HUDEP-2 (cell line): ENCODE measurements at regions not wholly inside any gene's neighbourhood (a gene's known extent, or its start where the extent isn't known, plus 50 kb on each side); places are given as distances from the start of the nearest gene placed in this dataset.

Experiments
- DNase-seq, 76 experiments: peaks; one replicate each; lab custom pipeline; 2025; ENCODE audit not compliant: unreplicated experiment in 76 of 76; lab: John Stamatoyannopoulos, UW

DNA sequence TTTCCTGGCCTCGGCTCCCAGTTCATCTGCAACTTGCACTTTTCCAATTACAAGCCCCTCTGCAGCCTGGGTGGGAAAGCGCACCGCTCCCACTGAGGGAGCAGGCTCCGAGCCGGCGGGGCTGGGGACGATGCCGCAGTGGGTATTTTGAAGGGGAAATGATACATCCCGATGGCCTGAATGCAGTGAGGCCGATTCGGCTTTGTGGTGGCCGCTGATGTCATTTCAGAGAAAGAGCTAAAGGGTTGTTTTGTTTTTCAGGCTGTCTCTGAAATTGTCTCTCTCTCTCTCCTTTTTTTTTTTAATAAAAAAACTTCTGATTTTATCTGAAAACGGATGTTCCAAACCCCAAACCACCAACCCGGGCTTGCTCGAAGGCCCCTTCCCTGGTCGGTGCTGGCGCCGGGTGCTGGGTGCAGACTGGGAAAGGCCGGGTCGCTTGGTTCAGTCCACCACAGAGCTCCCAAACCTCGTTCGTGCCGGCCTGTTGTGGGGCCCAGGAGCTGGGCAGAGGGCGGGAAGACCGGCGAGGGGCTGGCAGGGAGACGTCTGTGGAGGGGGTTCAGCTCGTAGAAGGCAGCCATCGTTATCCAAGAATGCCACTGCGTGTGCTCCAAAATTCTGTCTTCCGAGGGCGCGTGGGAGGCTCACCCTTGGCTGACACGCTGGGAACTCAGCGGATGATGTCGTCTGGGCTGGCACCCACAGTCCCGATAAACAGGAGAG, 102.8 kb downstream of the FOXL1 start:
- DNase-seq: no peak

DNA sequence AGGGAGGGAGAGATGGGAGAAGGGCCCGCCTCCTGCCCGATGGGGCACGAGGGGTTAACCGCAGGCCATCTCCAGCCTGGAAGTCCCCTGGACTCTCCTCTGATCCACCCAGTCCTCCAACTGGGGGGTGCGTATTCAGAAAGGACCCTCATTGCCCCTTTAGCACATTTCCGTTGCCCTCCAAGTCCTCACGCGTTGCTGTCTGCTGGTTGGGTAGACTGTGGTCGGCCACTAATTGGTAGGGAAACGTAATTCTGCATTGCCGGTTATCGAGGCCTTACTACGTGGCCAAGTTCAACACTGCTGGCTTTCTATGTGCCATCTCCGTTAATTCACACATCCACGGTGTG, 103.4 kb downstream of the FOXL1 start:
- no peak for DNase-seq

- no peak for DNase-seq
Observed at GRCh38 chr16:86682219-86682904, 104.0 kb downstream of the FOXL1 start.

GRCh38 chr16:86683441-86684194, 105.3 kb downstream of the FOXL1 start:
- no peak for DNase-seq

DNA sequence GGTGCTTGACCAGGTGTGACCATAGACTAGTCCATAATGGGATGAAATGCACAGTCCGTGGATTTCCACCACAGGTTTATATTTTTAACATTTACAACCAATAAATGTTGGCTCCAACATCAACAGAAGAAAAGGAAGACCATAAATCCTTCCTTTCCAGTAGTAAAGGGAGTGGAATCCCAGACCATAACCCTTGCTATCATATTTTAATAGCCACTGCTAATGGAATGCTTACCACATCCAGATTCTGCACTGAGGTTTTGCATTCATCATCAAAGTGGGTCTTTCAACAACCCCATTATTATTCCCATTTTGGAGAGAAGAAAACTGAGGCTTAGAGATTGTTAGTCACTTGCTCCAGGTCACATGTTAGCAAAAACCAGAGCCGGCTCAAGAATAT, 106.7 kb downstream of the FOXL1 start:
- DNase-seq: no peak

GRCh38 chr16:86690970-86691369, 112.6 kb downstream of the FOXL1 start:
- no peak for DNase-seq

DNA sequence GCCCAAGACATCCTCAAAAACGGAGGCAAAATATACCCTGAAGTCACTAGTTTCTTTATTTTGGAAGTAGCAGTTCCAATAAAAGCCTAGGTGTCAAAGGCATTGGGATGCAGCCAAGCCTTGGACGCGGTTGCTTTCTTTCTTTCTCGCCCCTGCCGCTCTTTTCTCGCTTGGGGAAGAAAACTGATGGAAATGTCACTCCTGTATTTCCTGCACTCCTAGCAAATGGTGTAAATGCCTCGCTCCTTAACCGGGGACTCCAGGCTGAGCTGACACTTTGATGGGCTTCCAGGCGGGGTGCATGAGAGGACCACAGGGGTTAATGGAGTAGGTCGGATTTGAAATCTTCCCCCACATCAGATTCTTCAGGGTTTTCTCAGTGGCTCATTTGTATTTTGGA, 114.1 kb downstream of the FOXL1 start:
- DNase-seq: no peak

GRCh38 chr16:86693033-86693432, 114.7 kb downstream of the FOXL1 start:
- no peak for DNase-seq

DNA sequence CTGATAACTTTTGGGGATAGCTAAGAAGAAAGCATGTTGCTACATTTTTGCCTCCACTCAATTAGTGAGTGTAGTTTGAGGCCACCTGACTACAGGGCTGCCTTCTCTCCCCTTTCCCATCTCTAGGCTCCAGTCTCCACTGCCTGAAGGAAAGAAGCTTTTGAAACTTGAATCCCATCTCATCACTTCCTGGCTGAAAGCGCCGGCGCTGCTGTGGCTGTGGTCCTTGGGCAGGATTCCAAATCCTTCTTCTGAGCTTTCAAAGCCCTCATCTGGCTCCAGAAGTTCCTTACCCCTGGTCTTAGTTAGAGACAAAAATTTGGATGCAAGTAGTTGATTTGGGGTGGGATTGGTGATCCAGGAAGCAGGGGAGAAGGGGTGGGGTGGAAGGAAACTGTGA, 119.4 kb downstream of the FOXL1 start:
- no peak for DNase-seq

DNA sequence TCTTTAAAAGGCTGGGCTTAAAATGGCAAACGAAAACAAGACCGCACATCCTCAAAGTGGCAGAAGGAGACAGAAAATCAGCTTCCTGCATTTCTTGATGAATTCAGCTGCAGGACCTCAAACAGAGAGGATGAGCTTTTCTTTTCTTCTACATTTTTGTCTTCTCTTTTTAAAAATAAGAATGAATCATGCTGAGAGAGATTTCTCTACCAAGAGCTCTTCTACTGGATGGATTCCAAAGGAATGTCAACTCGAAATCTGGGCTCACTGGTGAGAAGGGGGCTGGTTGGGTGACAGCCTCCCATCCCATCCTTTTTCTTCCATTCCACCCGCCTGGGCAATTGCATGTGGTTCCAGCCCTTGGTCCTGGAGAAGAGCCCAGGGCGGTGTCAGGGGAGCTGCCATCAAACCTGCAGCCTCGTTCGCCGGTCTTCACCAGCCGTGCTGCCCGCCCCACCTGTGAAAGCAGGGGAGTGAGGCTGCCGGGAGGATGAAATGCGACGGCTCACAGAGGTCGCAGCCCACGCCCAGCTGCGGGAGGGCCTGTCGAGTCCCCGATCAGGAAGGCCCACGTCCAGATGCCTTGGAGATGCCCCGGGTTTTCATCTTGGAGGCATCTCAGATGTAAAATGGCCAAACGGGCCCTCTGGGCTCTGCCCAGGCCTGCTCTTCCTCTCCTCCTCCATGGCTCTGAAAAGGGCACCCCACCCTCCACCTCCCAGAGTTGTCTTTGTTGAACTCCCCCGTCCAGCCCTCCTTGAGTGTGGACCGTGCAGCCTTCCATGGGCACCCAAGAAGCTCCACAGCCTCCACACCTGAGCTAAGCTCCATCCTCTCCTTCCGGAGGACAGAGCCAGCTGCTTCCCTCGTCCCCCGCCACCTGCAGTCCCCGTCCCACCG, 121.9 kb downstream of the FOXL1 start:
- no peak for DNase-seq

DNA sequence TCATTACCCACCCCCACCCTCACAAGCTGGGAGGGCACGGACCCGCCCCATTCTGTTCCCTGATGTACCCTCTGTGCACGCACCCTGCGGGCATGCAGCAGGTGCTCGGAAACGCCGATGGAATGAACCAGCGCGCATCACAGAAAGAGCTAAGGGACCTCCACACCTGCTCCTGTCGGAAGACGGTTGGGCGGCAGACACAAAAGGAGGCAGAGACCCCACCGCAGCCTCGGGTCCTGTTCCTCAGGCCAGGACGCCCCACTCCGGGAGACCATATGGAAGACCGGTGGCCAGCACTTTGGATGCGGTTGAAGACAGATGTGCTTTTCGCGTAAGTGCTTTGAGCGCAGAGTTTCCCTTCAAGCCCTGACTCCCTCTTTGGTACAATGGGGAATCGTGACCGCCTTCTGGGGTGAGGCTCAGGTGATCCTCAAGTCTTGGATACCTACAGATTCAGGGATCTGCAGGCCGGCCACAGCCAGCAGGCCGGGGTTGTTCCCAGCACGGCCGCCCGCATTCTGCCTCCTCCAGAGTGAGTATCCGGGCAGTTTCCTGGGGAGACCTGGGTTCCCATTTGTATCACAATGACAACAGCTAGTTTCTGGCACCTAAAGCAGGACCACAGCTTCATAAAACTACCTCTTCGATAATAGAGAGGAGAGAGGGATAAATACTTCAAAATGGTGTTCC, 123.1 kb downstream of the FOXL1 start:
- no peak for DNase-seq

DNA sequence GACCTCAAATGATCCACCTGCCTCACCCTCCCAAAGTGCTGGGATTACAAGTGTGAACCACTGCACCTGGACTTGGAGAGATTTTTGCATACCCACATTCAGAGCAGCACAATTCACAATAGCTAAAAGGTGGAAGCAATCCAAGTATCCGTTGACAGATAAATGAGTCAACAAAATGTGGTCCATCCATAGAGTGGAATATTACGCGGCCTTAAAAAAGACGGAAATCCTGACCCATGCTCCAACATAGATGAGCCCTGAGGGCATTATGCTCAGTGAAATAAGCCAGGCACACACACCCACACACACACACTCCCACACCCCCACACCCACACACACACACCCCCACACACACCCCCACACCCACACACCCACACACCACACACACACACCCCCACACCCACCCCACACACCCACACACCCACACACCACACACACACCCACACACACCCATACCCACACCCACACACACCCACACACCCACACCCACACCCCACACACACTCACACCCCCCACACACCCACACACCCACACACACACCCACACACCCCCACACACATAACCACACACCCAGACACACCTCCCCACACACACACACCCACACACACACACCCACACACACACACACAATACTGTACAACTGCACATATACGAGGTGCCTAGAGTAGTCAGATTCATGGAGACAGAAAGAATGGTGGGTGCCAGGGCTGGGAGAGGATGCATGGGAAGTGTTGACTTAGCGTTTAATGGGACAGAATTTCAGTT, 124.7 kb downstream of the FOXL1 start:
- no peak for DNase-seq

- DNase-seq: no peak
Observed at GRCh38 chr16:86704516-86704915, 126.2 kb downstream of the FOXL1 start.

GRCh38 chr16:86706726-86707125, 128.4 kb downstream of the FOXL1 start:
- DNase-seq: no peak

DNA sequence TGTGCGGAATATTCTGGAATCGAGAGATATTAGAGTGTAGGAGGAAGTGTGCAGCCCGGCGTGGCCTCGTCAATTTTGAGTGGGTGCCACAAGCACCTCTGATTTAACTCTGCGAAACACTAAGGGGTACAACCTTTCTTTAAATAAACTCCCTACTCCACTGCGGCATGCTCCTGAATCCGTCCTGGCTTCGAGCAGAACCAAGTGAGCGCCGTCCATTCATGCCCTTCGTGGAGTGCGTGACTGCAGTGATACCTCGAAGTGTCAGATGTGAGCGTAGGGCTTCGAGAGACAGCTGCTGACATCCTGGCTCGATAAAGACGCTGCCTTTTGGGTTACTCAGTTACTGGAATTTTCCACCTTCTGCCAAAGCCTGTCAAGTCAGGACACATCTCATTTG, 128.8 kb downstream of the FOXL1 start:
- DNase-seq: no peak

GRCh38 chr16:86707581-86707980, 129.2 kb downstream of the FOXL1 start:
- no peak for DNase-seq

GRCh38 chr16:86708431-86708830, 130.1 kb downstream of the FOXL1 start:
- no peak for DNase-seq

DNA sequence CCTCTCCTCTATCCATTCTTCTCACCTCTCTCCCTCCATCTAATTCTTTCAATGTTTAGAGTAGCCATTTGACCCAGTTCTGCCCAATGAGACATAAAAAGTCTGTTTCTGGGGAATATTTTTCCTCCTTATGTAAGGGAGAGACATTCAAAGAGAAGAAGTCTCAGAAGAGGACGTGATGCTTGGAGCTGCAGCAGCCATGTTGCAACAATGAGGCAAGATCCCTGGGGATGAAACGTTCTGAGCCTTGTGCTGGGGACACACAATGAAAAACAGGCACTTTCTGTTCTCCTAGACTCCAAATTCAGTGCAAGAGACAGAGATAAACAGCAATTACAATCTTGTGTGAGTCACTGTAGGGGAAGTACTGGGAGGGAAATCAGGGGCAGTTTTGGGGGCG, 130.8 kb downstream of the FOXL1 start:
- DNase-seq: no peak

DNA sequence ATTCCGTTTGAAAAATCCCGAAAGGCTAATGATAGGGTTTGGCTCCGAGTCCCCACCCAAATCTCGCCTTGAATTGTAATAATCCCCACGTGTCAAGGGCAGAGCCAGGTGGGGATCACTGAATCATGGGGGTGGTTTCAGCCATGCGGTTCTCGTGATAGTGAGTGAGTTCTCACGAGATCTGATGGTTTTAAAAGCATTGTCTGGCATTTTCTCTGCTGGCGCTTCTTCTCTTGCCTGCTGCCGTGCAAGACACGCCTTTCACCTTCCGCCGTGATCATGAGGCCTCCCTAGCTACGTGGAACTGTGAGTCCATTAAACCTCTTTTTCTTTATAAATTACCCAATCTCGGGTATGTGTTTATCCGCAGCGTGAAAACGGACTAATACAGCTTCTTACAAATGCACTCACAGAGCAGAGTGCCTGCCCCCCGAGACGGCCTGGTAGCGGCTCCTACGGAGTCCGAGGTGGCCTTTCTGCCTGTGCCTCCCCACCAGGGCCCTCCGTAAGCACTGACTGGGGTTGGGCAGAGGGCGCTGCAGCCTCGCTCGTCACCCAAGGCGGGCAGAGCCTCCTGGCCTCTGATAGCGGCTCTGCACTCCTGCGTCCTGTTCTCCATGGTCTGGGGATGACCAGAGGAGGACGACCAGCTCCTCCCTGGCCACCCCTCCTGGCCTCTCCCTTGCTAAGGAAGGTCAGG, 131.7 kb downstream of the FOXL1 start:
- DNase-seq: no peak
